ENCODE measurements at regions not wholly inside any gene's neighbourhood (a gene's known extent, or its start where the extent isn't known, plus 50 kb on each side); places are given as distances from the start of the nearest gene placed in this dataset.

GRCh38 chr4:107253090-107253489 lies 217.0 kb upstream of the DKK2 start (continued):
- TF ChIP-seq REST (IDR thresholded peaks at IDR 0.05; ENCODE audit: low read depth, low read length) (no peak), ZBTB40 (IDR thresholded peaks at IDR 0.05; ENCODE audit: borderline replicate concordance) (no peak)

GRCh38 chr4:107252571-107252970 lies 216.5 kb upstream of the DKK2 start:
- DNase-seq (ENCODE audit: low read depth, low spot score) (no peak), ATAC-seq (no peak), FAIRE-seq (no peak)
- Histone ChIP-seq H4K20me1 (ENCODE audit: control insufficient read depth, insufficient read depth) (no peaks in the 10 kb centered on the region), H3K27me3 (replicated peaks in 1 of 2; ENCODE audit: control insufficient read depth in 2 of 2, insufficient read depth in 2 of 2, low read length in 1 of 2) (no peaks in the 10 kb centered on the region), H3K9me3 (replicated peaks; ENCODE audit: control insufficient read depth, insufficient read depth, low read length) (no peaks in the 10 kb centered on the region), H3K36me3 (ENCODE audit: control insufficient read depth in 2 of 2, insufficient read depth in 2 of 2, low read length in 1 of 2) (no peaks in the 10 kb centered on the region), H3K79me2 (ENCODE audit: control insufficient read depth, insufficient read depth, low read length) (no peaks in the 10 kb centered on the region), H3K4me2 (ENCODE audit: control insufficient read depth, insufficient read depth) (no peak overlapping the region), H2AFZ (ENCODE audit: control insufficient read depth, low read depth, low read length) (no peak overlapping the region), H3K4me1 (ENCODE audit: control insufficient read depth, insufficient read depth, low read length) (no peaks in the 10 kb centered on the region), H3K4me3 (no peak overlapping the region), H3K27ac (ENCODE audit: control insufficient read depth, insufficient read depth) (no peak overlapping the region), H3K9ac (ENCODE audit: control insufficient read depth, insufficient read depth, low read length) (no peak overlapping the region)
- ChIA-PET POLR2A (no interaction called here), CTCF (interaction anchor here (1.3 to 1.4 kb wide), 2 partner anchors 9 to 485 kb away, joined by 3 to 4 read pairs; no protein-coding TSS in a partner anchor), SMC1A (ENCODE audit: uncharacterized antibody, unreplicated experiment) (no interaction called here), RAD21 (ENCODE audit: unreplicated experiment) (no interaction called here)
- in situ Hi-C loops (cut with MboI): no loop called here
- no peak for TF ChIP-seq HSF1 (IDR thresholded peaks at IDR 0.05; ENCODE audit: low read depth, low read length)
- TF ChIP-seq YY1 (IDR thresholded peaks at IDR 0.05; ENCODE audit: low read depth, low read length): no peak
- no peak for TF ChIP-seq MTA2 (IDR thresholded peaks at IDR 0.05; ENCODE audit: low read depth)
- TF ChIP-seq MTA3 (IDR thresholded peaks at IDR 0.05; ENCODE audit: borderline replicate concordance, low read length): no peak
- TF ChIP-seq ASH2L (IDR thresholded peaks at IDR 0.05; ENCODE audit: borderline replicate concordance, low read depth): no peak
- no peak for TF ChIP-seq LARP7 (IDR thresholded peaks at IDR 0.05)
- TF ChIP-seq ELK1 (IDR thresholded peaks at IDR 0.05; ENCODE audit: low read depth, low read length): no peak
- no peak for TF ChIP-seq IRF4 (IDR thresholded peaks at IDR 0.05; ENCODE audit: low read depth, low read length)
- no peak for TF ChIP-seq PAX8 (IDR thresholded peaks at IDR 0.05)
- WGBS (ENCODE audit: insufficient coverage, insufficient replicate concordance, low lambda C conversion rate, missing lambda C conversion rate): 52% methylated on average over 2 of the region's 2 CpGs
- intact Hi-C loops (cut with micrococcal nuclease; ENCODE audit: unreplicated experiment): no loop called here
- BruUV-seq (replicated peaks): no TSS peak
